ENCODE measurements at regions not wholly inside any gene's neighbourhood (a gene's known extent, or its start where the extent isn't known, plus 50 kb on each side); places are given as distances from the start of the nearest gene placed in this dataset.

- TF ChIP-seq CTCF (IDR thresholded peaks at IDR 0.05; ENCODE audit: low read depth, low read length): no peak
- DNase-seq (ENCODE audit: extremely low read depth, low read depth): no peak
Measured at GRCh38 chr7:157467496-157468212, 130.8 kb downstream of the DNAJB6 start.

GRCh38 chr7:157468221-157469111 lies 131.7 kb downstream of the DNAJB6 start:
- DNase-seq (ENCODE audit: extremely low read depth, low read depth): no peak
- no peak for TF ChIP-seq CTCF (IDR thresholded peaks at IDR 0.05; ENCODE audit: low read depth, low read length)

GRCh38 chr7:157469181-157470016 lies 132.6 kb downstream of the DNAJB6 start:
- TF ChIP-seq CTCF (IDR thresholded peaks at IDR 0.05; ENCODE audit: low read depth, low read length): no peak
- no peak for DNase-seq (ENCODE audit: extremely low read depth, low read depth)

GRCh38 chr7:157470017-157470322 lies 133.2 kb downstream of the DNAJB6 start:
- no peak for TF ChIP-seq CTCF (IDR thresholded peaks at IDR 0.05; ENCODE audit: low read depth, low read length)
- no peak for DNase-seq (ENCODE audit: extremely low read depth, low read depth)

GRCh38 chr7:157470701-157471131 lies 133.9 kb downstream of the DNAJB6 start:
- no peak for DNase-seq (ENCODE audit: extremely low read depth, low read depth)
- TF ChIP-seq CTCF (IDR thresholded peaks at IDR 0.05; ENCODE audit: low read depth, low read length): no peak

GRCh38 chr7:157471259-157472125 lies 134.7 kb downstream of the DNAJB6 start:
- TF ChIP-seq CTCF (IDR thresholded peaks at IDR 0.05; ENCODE audit: low read depth, low read length): no peak
- DNase-seq (ENCODE audit: extremely low read depth, low read depth): no peak
